Right kidney (tissue), 1 donor: ENCODE measurements at regions not wholly inside any gene's neighbourhood (a gene's known extent, or its start where the extent isn't known, plus 50 kb on each side); places are given as distances from the start of the nearest gene placed in this dataset.

Experiments
- DNase-seq: peaks from one replicate; pipeline ENCODE4 v3.0.0-alpha.2; 2016

DNA sequence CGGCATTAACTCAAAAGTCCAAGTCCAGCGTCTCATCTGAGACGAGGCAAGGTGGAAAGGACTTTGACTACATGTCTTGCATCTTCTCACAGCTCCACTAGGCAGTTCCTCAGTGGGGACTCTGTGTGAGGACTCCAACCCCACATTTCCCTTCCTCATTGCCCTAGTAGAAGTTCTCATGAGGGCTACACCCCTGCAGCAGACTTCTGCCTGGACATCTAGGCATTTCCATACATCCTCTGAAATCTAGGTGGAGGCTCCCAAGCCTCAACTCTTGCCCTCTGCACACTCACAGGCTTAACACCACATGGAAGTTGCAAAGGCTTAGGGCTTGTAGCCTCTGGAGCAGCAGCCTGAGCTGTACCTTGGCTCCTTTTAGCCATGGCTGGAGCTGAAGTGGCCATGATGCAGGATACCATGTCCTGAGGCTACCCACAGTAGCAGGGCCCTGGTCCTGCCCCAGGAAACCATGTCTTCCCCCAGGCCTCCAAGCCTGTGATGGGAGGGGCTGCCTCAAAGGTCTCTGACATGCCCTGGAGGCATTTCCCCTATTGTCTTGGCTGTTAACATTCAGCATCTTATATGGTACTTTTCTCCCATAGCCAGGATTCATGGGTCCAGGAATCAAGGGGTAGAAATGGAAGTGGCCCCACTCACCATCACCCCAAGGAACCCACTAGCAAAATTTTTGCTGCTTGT is 194.6 kb upstream of the KCNG1 start:
- DNase-seq, result no peak

DNA sequence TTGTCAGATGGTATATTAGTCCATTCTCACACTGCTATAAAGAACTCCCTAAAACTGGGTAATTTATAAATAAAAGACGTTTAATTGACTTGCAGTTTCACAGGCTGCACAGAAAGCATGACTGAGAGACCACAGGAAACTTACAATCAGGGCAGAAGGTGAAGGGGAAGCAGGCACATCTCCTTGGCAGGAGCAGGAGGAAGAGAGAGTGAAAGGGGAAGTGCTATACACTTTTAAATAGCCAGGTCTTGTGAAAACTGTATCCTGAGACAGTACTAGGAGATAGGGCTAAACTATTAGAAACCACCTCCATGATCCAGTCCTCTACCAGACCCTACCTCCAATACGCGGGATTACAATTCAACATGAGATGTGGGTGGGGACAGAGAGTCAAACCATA is 193.9 kb upstream of the KCNG1 start:
- no peak for DNase-seq

DNA sequence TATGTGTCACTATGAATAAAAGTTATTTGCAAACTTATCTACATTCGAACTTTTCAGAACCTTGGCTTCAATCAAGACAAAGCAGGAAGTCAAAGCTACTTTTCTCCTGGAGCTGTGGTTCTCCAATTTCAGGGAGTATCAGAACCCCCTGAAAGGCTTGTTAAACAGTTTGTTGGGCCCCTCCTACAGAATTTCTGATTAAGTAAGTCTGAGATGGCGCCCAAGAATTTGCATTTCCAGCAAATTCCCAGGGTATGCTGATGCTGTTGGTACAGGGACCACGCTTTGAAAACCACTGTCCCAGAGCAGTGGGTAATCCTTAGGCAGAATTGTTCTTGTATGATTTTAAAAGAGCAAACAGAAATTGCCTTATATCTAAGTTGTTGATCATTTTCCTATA is 189.9 kb upstream of the KCNG1 start:
- DNase-seq, result no peak

DNA sequence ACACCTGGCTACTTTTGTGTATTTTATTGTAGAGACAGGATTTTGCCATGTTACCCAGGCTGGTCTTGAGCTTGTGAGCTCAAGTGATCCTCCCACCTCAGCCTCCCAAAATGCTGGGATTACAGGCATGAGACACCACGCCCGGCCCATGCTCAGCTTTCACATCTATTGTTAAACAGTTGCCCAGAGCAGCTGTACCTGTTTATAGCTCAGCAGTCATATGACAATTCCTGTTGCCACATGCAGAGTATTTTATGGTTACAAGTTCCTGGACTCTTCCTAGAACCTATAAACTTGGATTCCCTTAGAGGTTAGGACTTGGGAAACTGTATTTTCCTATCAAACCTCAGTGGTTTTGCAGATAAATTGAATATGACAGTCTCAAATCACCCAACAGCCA is 188.3 kb upstream of the KCNG1 start:
- no peak for DNase-seq

DNA sequence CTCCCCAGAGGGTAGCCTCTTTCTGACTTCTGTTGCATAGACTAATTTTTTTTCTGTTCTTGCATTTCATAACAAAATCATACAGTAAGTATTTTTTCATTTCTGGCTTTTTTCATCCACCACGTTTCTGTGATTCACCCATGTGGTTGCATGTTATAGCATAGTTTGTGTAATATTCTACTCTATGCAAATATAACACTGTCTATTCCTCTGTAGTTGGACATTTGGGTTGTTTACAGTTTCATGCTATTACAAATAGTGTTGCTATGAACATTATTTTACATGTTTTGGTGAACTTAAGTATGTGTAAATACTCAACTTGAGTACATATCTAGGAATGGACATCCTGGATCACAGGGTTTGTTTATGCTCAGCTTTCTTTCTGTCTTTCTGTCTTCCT is 187.2 kb upstream of the KCNG1 start:
- no peak for DNase-seq

DNA sequence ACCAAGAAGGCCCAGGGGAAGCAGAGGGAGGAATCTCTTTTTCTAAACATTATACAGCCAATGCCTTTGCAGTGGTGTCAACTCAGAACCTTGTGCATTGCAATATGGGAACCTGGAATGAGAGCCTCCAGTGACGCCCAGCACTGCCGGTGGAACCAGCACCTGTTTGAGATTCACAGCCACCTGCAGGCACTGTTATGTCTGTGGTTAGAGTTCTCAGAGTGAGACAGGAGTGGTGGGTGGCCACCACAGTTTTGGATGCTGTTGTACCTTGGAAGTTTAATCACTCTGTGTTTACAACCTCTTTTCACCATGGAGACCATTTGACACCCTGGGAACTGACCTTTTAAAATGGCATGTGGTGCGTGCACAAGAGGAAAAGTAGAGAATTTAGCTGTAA is 185.3 kb upstream of the KCNG1 start:
- no peak for DNase-seq

DNA sequence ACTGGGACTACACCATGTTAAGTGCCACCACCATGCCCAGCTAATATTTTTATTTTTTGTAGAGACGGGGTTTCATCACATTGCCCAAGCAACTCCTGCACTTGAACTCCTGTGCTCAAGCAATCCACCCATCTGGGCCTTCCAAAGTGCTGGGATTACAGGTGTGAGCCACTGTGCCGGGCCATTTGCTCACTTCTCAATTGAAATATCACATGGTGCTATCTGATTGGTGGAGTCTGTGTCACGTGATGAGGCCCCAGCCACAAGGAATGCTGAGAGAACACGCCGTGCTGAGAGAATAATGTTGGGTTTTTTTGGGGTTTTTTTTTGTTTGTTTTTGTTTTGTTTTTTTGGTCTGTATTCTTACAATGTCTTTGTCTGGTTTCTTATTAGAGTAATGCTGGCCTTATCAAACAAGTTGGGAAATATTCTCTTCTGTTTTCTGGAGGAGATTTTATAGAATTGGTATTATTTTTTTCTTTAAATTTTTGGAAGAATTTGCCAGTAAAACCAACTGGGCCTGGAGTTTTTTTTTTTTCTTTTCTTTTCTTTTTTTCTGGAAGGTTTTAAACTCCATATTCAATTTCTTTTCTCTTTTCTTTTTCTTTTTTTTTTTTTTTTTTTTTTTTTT is 183.2 kb upstream of the KCNG1 start:
- no peak for DNase-seq

DNA sequence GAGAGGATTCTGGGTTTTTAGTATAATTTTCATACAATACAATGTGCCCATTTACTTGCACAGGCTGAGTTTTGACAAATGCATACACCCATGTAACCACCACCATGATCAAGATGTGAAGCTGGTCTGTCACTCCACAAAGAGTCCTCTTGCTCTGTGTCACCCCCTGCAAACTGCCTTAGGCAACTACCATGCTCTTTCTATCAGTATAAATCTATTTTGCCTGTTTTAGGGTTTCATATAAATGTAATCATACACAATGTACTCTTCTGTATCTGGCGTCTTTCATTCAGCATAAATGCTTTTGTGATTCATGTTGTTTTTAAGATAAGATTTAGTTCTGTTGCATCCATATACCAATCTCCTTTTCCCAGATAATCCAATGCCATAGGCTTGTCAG is 181.9 kb upstream of the KCNG1 start:
- DNase-seq, result no peak

DNA sequence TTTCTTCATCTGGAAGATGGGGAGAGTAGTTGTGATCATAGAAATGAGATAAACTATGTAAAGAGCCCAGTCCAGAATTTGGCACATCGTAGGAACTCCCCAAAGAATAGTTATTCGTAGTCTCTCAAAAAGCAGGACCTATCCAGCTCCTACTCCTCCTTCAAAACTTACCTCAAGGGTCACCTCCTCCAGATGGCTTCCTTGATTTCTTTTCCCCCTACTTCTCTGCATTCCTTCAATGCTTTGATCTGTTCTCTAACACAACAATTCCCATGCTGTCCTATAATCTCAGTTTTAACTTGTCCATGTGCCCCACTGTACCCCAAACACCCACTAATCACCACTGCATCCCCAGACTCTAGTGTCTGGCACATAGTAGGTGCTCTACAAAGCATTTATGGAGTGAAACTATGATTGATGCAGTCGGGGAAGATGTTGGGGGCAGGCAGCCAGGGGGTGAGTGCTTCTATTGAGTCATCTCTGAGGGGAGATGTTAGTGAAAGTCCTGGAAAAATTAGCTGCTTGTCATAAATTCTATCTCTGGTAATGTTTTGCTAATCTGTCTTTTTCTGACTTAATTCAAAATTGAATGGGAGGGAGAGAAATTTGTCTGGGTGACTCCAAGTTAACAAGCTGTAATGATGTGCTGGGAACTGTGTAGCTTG is 181.3 kb upstream of the KCNG1 start:
- no peak for DNase-seq

DNA sequence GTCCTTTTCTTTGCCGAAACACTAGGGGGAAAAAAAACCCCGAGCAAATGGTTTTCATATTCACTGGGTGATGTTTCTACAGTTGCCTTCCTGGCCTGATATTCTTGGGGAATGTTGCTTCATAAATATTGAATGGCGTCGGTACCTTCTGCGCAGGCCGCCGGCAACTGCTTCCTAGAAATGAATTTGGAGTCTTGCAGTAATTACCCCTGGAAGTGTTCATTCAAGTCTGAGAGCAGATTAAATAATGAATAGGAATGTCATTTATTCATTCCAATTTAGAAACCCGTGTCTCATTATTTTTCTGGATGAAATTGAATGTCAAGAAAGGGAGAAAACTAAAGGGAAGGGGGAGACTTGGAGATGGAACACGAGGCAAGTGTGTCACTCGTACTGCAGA is 179.4 kb upstream of the KCNG1 start:
- no peak for DNase-seq

DNA sequence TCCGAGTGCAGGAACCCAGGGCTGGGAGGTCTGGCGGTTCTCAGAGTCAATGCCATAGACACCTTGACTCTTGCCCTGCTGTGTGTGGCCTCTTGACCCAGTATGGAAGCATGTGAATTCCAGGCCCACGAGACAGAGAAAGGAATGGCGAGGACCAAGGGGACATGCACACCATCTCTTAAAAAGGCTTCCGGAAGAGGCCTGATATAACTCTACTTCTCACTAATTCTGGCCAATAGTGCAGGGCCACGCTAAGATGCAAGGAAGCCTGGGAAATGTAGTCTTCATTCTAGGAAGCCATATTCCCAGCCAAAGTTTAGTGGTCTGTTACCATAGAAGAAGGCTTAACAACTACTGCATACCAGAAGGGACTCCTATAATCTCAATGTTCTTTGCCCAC is 177.0 kb upstream of the KCNG1 start:
- no peak for DNase-seq

DNA sequence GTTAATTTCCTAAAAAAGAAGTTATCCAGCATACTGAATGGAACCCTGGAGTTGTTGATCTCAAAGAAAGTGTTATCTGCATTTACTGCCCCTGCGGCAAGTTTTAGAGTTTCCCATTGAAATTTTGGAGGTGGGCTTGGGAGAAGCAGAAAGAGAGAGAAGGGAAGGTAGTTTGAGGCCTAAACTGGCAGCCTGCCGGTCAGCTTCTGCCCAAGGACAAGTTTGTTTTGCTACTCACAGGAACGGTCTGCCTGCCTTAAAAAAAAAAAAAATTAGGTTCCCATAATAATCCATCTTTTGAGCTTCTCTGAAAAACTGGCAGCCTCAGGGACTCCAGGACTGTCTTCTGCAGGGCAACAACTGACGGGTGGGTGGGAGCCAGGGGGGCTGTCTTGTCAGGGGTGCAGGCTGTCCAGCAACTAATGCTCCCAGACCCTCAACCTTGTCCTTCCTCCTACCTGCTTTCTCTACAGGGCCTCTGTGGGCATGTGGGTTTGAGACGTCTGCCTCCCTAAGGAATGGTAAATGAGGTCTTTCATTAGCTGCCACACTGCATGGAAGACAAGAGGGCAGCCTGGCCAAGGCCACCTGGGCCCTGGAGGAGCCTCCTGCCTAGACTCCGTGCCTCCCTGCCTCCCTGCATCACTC is 176.1 kb upstream of the KCNG1 start:
- DNase-seq, result no peak

DNA sequence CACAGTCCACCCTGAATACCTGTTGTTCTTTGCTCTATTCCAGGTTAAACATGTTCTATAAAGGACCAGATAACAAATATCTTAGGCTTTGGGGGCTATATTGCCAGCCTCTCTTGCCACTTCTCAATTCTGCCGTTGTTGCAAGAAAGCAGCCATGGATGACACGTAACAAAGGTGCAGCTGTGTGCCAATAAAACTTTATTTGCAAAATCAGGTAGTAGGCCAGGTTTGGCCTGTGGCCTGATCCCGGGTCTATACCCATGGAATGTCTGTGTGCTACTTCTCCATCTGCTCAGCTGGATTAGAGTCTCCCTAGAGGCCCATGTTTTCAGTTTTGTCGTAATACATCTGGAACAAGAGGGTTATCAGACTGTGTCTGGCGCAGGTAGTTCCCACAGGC is 175.3 kb upstream of the KCNG1 start:
- DNase-seq, result no peak

DNA sequence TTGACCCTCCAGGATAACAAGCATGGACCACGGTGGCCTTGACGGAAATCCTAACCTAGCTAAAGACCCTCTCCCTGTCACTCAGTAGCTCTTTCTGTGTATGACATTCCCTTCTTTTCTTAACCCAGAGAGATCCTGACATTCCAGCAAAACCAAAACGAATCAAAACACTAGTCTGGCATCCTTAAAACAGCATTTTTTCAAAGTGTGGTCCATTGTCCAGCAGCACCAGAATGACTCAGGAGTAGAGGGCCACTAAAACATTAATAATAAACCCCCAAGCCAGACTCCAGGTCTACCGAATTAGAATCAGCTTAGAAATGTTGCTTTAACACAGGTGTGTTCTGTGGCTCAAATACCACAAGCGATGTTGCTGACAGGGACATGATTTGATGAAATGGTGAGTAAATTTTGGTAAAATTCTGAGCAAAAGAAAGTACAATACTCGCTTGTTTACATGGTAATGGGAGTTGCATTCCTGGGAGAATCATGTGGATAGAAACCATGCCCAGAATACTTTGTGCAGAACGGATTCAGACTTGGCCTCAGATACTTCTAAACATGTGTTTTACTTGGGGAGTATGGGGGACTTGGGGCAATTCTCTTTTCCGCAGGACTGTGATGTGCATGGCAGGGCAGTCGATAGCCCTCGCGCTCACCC is 174.2 kb upstream of the KCNG1 start:
- DNase-seq, result no peak

DNA sequence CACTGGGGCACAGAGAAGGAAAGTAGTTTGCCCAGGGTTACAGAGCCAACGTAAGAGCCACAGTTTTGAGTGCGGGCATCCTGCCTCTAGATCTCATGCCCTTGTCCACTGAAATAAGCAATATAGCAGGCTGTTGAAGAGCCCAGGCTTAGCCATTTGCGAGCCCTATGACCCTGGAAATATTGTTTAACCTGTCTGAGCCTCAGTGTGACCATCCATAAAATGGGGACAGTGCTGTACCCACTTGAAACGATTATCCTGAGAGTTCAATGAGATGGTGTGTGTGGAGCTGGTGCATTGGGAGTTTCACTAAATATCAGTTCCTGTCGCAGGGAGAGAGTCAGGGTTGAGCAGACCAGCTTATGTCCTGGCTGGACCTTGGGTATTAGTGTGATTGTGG is 173.1 kb upstream of the KCNG1 start:
- DNase-seq, result no peak

DNA sequence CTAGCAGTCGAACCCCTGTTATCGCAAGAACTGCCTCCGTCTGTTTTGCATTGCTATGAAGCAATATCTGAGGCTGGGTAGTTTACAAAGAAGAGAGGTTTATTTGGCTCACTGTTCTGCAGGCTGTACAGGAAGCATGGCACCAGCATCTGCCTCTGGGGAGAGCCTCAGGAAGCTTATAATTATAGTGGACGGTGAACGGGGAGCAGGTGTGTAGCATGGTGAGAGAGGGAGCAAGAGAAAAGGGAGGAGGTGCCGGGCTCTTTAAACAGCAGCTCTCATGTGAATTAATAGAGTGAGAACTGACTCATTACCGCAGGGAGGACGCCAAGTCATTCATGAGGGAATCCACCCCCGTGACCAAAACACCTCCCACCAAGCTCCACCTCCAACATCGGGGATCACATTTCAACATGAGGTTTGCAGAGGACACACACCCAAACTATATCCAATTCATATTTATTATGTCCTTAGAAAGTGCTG is 172.6 kb upstream of the KCNG1 start:
- no peak for DNase-seq

DNA sequence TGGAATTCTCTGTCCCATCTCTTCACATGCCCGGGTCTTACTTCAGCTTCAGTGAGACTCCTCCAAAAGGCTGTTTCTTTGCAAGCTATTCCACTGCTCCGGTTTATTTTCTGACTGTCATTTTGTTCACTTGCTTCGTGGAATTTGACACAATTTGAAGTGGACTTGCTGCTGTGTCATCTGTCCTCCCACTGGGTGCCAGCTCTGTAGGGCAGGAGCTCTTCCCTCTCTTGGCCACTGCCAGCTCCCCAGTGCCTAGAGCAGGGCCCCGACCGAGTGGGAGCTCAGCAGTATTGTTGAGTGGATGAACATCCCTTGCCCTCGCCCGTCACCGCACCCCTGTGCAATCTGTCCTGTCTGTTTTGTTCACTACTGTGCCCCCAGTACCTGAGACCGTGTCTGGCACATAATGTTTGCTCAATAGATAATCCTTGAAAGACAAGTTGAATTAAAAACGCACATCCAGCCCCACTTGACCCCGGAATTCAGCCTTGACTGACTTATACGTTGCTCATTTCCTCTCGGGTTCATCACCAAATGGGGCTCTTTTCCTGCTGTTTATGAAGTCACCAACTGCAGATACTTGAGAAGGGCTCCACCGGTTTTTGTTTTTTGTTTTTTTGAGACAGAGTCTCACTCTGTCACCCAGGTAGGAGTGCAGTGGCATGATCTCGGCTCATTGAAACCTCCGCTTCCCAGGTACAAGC is 170.3 kb upstream of the KCNG1 start:
- DNase-seq, result no peak

DNA sequence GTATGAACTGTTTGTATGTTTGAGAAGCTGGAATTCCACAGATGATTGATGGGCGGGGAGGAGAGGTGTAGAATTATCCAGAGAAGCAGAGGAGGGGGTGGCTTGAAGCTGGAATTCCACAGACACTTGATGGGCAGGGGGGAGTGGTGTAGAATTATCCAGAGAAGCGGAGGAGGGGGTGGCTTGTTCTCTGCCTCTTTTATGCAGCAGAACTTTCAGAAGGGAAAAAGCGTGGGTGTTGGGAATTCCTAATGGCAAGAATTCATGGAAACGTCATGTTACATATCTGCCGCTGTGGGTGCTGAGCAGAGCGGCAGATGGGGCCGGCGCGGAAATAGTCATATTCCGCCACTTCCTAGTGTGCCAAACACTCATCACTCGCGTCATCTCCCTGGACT is 167.9 kb upstream of the KCNG1 start:
- DNase-seq, result peak; percentile 47

DNA sequence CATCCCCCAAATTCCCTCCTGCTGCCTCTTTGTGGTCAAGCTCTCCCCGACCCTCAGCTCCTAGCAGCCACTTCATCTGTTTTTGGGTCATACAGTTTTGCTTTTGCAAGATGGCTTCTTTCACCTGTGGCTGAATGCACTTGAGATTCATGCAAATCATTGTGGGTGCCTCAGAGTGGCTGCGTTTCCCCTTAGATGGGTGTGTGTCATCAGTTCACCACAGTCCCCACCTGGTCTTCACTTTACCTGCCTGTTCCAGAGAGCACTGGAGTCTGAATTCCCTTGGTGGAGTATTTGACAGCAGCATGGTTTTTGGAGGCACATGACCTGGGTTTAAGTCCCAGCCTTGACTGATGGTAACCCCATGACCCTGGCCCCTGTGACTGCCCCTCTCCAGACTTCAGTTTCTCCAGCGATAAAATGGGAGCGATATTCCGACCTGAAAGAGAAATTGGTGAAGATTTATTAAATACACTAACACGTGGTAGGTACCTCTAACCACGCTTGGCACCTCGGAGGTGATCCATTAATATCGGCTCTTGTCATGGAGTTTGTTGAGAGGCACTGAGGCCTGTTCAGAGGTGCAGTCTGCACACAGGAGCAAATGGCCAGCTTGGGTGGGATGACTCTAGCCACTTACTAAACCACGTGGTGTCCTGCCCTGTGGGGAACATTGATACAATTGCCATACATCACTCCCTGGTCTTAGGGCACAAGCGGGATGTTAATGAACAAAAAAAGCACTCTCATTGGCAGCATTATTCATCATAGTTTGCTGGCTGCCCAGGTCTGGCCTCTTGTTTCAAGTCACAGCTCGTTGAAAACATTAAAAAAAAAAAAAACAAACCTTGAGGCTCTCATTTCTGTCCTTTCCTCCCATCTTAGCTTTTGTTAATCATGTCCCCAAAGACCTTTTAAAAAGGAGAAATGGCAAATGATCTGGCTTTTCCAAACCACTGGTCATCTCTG is 167.2 kb upstream of the KCNG1 start:
- DNase-seq, result peak; percentile 38

DNA sequence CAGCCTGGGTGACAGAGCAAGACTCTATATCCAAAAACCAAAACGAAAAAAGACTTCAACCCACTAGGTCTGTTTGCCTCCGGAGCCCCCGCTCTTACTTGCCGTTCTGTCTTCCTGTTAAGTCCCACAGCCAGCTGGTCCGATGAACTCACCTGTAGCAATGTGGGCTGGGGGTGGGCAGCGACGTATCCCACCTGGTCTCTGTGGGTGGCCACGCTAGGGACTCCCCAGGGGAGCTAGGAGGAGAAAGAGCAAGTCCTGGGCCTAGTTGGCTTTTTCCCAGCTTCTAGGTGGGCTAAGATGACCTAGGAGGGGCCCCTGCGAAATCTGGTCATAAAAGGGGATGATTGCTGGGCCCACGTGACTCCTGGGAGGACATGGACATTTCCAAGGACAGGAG is 166.0 kb upstream of the KCNG1 start:
- DNase-seq, result no peak

DNA sequence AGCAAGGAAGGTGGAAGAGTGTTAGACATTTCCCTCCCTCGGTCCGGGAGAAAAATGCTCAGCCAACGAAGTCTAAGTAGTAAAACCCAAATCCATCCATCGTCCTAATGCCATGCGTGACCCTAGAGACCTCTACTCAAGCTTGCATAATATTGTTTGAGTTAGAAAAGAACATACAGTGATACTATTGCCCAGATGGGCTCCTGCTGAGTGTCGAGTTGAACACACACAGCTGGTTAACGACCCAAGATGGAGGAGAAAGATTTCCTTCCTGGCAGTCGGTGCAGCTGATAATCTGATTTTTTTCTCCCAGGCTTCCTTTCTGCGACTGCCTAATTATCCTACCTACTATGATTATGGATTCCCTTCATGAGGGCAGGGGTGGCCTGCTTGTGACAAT is 164.4 kb upstream of the KCNG1 start:
- DNase-seq, result no peak
